ENCODE measurements at regions not wholly inside any gene's neighbourhood (a gene's known extent, or its start where the extent isn't known, plus 50 kb on each side); places are given as distances from the start of the nearest gene placed in this dataset.

- DNase-seq, result no peak
Observed at GRCh38 chr3:6542795-6543194, 318.1 kb upstream of the GRM7 start.

DNA sequence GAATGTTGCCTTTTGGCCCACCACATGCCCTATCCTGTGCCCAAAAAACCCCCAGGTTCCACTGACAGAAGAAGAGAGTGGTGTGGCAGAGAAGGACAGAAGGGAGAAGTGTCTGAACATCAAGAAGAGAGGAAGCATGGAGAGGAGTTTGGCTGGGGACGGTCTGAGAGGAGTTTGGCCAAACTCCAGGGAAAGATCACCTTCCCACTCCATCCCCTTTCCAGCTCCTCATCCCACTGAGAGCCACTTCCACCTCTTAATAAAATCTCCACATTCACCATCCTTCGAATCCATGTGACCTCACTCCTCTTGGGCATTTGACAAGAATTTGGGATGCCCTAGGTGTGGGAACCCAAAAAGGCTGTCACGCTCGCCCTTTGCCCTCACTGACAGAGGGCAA lies 311.6 kb upstream of the GRM7 start:
- DNase-seq, result no peak

DNA sequence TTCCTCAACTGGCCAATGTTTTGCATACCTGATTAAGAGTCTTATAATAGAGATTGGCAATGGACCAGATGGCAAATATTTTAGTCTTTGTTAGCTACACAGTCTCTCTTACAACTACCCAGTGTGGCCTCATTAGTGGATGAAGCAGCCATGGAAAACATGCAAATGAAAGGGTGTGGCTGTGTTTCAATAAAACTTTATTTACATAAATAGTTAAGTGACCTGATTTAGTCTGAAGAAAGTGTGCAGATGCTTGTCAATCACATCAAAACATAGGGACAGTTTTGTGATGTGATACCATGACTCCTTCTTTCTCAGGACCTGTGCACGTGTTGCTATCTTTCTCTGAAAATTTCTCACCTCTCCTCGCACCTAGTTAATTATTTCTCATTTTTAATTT lies 309.8 kb upstream of the GRM7 start:
- no peak for DNase-seq

DNA sequence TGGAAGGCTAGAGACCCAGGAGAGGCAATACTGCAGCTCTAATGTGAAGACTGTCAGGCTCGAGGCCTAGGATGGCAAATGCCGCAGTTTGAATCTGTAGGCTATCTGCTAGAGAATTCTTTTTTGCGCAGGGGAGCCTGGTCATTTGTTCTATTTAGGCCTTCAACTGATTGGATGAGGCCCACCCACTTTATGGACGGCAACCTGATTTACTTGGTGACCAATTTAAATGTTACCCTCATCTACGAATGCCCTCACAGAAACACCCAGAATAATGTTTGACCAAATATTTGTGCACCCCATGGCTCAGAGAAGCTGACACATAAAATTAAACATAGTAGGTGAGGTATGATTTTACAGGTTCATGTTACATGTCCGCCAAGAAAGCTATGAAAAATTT lies 300.7 kb upstream of the GRM7 start:
- no peak for DNase-seq

GRCh38 chr3:6567241-6567640 lies 293.7 kb upstream of the GRM7 start:
- no peak for DNase-seq

- DNase-seq, result no peak
Observed at GRCh38 chr3:6568999-6569493, 291.9 kb upstream of the GRM7 start.

- no peak for DNase-seq
Observed at GRCh38 chr3:6571448-6571847, 289.5 kb upstream of the GRM7 start.

- no peak for DNase-seq
Observed at GRCh38 chr3:6577584-6577983, 283.3 kb upstream of the GRM7 start.

GRCh38 chr3:6578526-6578925 lies 282.4 kb upstream of the GRM7 start:
- no peak for DNase-seq

DNA sequence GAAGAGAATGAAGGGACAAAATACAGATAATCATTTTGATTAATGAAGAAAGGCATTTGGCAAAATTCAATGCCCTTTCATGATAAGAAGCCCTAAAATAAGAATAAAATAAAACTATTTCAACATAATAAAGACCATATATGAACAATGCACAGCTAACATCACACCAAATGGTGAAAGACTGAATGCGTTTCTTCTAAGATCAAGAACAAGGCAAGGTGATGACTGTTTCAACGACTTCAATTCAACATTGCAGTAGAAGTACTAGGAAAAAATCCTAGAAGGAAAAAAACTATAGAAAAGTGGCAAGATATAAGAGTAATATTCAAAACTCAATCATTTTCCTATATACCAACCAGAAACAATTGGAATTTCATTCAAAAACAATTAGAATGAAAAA lies 280.1 kb upstream of the GRM7 start:
- DNase-seq, result no peak

DNA sequence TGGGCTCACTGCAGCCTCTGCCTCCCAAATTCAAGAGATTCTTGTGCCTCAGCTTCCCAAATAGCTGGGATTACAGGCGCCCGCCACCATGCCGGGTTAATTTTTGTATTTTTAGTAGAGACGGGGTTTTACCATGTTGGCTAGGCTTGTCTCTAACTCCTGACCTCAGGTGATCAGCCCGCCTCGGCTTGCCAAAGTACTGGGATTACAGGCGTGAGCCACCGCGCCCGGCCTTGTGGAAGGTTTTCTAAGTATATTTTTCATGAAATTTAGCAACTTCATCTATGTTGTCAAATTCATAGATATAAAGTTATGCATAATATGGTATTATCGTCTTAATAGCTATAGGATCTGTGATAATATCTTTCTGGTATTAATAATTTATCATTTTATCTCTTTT lies 275.6 kb upstream of the GRM7 start:
- no peak for DNase-seq

GRCh38 chr3:6600237-6600636 lies 260.7 kb upstream of the GRM7 start:
- DNase-seq, result no peak

DNA sequence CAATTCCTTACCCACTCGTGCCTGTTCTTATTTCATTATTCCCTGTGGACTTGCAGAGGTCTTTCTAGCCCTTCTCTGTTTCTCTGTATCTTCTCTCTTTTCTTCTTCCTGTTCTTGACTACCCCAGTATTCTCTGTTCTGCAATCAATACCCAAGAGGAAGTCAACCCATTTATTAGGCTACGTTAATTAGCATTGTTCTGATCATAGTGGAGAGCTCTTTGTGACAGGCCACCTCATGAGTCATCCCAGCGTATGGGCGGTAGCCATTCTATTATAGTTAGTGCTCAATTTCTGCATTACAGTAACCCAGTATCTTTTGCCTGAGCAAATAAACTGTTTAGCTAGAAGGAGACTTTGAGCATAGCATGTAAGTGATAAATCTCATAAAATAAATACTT lies 259.5 kb upstream of the GRM7 start:
- no peak for DNase-seq

DNA sequence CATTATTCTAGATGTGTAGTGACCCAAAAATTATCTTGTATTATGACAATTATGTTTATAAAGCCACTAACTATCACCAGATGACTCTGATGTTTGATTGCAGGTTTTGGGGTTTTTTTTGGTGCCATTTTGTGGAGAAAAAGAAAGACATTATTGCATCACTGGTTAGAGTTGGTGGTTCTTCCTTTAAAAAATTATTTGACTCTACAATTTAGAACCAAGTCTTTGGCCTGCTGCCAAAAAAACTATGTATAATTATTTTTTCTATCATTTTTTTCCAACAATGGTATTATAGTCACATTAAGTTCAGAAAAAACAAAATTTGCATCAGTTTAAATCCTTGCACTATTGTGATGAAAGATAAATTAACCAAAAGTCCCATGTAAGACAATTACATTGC lies 258.6 kb upstream of the GRM7 start:
- no peak for DNase-seq

- DNase-seq, result no peak
Observed at GRCh38 chr3:6605227-6605626, 255.7 kb upstream of the GRM7 start.

DNA sequence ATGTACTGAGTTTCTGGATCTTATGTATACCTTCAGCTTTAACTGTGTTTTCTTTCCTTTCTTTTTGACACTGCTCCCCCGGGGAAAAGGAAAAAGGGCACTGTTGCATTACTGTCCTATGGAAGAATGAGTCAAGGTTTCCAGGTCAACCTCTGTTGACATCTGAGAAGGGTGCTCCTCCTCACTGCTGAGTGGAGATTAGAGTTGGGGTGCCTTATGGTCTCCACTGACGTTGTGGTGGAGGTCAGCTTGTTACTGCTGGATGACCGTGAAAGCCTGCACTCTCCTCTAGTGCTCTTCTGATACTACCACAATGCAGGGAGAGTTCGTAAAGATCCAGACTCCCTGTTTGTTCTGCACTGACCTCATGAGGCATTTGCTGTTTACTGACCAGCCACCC lies 252.1 kb upstream of the GRM7 start:
- no peak for DNase-seq

- DNase-seq, result no peak
Observed at GRCh38 chr3:6612034-6612616, 248.8 kb upstream of the GRM7 start.

DNA sequence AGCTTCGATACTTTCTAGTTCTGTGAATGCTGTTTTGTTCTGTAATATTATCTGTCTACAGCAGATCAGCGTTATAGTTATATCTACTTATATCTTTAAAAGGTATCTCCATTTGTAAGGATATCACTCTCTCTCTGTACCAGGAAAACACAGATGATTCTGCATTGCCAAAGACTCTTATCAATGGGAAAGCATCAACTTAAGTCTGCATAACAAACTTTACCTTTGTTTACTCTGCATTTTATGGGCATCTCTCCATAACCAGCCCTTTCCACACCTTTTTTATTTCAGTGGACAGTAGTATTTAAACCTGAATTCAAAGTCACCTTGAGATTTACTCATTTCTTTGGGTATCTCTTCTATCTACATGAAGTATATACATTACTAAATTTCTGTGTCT lies 238.7 kb upstream of the GRM7 start:
- no peak for DNase-seq

- DNase-seq, result no peak
Observed at GRCh38 chr3:6622712-6623111, 238.2 kb upstream of the GRM7 start.

GRCh38 chr3:6631376-6631775 lies 229.5 kb upstream of the GRM7 start:
- no peak for DNase-seq

GRCh38 chr3:6640907-6641306 lies 220.0 kb upstream of the GRM7 start:
- no peak for DNase-seq

DNA sequence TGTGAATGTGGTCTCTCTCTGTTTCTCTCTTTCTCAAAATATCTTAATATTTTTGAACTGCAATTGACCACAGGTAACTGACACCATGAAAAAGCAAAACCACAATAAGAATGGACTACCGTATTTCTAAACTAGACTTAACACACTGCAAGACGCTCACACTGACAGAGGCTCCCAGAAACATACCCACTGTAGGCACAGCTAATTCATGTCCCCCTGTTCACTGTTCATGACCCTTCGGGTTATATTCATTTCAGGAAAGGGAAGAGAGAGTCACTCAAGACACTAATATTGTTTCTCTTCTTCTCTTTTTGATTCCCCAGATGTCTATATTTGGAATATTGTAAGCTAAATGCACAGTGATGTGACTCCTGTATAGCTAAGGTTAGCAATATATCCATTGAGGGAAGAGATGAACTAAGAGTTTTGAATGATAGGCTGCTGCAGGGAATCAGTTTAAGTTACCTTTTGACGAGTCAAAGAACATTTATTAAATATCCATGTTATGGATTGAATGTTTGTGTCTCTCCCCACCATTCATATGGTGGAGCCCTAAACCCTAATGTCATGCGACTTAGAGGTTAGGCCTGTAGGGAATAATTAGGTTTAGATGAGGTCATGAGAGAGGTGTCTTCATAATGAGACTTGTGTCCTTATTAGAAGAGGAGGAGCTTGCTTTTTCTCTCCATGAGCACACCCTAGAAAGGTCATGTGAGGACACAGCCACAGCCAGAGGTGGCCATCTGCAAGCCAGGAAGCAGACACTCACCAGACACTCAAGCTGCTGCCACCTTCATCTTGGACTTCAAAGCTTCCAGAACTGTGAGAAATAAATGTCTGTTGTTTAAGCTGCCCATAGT lies 216.6 kb upstream of the GRM7 start:
- DNase-seq, result no peak

DNA sequence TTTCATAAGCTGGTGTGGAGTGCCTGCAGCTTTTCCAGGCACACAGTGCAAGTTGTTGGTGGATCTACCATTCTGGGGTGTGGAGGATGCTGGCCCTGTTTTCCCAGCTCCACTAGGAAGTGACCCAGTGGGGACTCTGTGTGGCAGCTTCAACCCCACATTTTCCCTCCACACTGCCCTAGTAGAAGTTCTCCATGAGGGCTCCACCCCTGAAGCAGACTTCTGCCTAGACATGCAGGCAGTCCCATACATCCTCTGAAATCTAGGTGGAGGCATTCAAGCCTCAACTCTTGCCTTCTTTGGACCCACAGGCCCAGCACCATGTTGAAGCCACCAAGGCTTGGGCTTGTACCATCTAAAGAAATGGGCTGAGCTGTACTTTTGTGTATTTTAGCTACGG lies 206.2 kb upstream of the GRM7 start:
- no peak for DNase-seq

DNA sequence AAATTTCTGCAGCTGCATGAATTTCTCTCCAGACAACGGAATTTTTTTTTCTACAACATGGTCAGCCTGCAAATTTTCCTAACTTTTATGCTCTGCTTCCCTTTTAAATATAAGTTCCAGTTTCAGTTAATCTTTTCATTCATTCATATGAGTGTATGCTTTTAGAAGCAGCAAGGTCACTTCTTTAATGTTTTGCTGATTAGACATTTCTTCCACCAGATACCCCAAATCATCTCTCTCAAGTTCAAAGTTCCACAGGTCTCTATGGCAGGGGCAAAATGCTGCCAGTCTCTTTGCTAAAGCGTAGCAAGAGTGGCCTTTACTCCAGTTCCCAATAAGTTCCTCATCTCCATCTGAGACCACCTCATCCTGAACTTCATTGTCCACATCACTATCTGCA lies 205.6 kb upstream of the GRM7 start:
- no peak for DNase-seq

- DNase-seq, result no peak
Observed at GRCh38 chr3:6657591-6657990, 203.3 kb upstream of the GRM7 start.
